Panc1 (cell line): ENCODE measurements at regions not wholly inside any gene's neighbourhood (a gene's known extent, or its start where the extent isn't known, plus 50 kb on each side); places are given as distances from the start of the nearest gene placed in this dataset.

Experiments
- ATAC-seq: fragments of 200-7000 bp; cut with Tn5 transposase; 2 replicates; pipeline ENCODE4 v1.9.1; 2020; ENCODE audit warnings: mild to moderate bottlenecking, moderate library complexity
- BruUV-seq: library from RNA; stranded (reverse); fragments of 400-500 nt; replicated peaks from 2 replicates; lab custom pipeline; 2021; lab: Mats Ljungman, UMichigan
- CTCF ChIA-PET: fragments of 300-600 bp; sonication (Branson Sonifier 250); formaldehyde crosslinking; loops from one replicate; lab custom pipeline; 2022; ENCODE audit warnings: antibody characterized with exemption; lab: Charles Lee
- POLR2A ChIA-PET: fragments of 300-600 bp; sonication (Branson Sonifier 250); formaldehyde crosslinking; loops from one replicate; lab custom pipeline; 2022; ENCODE audit warnings: antibody characterized with exemption; lab: Charles Lee
- DNase-seq: peaks from one replicate; pipeline ENCODE4 v3.0.0-alpha.2; 2010; ENCODE audit warnings: low read depth, low spot score
- H3K27ac ChIP-seq: 2 replicates; pipeline ENCODE4 v1.5.1; 2011; ENCODE audit warnings: mild to moderate bottlenecking, low read length, inconsistent platforms
- H3K27me3 ChIP-seq: fragments of 200-500 bp; sonication (Bioruptor generic); 2 replicates; pipeline ENCODE4 v1.6.0; 2014; ENCODE audit warnings: low read length, inconsistent platforms; ENCODE audit not compliant: control insufficient read depth, insufficient read depth
- H3K36me3 ChIP-seq: fragments of 200-500 bp; sonication (Bioruptor generic); 2 replicates; pipeline ENCODE4 v1.5.1; 2014; ENCODE audit warnings: inconsistent platforms, mild to moderate bottlenecking, low read length, moderate library complexity; ENCODE audit not compliant: control insufficient read depth, insufficient read depth
- H3K4me1 ChIP-seq: 2 replicates; pipeline ENCODE4 v1.5.1; 2011; ENCODE audit warnings: inconsistent platforms, mild to moderate bottlenecking, low read length, moderate library complexity; ENCODE audit not compliant: control insufficient read depth, insufficient read depth
- H3K4me3 ChIP-seq, 2 experiments: 2 replicates each; pipeline ENCODE4 v1.5.1; 2011 to 2012; ENCODE audit warnings: low read depth in 2 of 2, low read length in 2 of 2, mild to moderate bottlenecking in 2 of 2, inconsistent platforms in 1 of 2, moderate library complexity in 1 of 2
- H3K9me3 ChIP-seq: fragments of 200-500 bp; sonication (Bioruptor generic); 2 replicates; pipeline ENCODE4 v1.5.1; 2014; ENCODE audit warnings: low read depth, mild to moderate bottlenecking, inconsistent platforms, low read length, moderate library complexity; ENCODE audit not compliant: control insufficient read depth, insufficient read depth
- CTCF ChIP-seq: fragments of 450-650 bp; IDR thresholded peaks from 2 replicates; pipeline ENCODE4 v1.5.1; 2017; ENCODE audit warnings: mild to moderate bottlenecking
- POLR2AphosphoS5 ChIP-seq: IDR thresholded peaks from 2 replicates; pipeline ENCODE4 v1.6.1; 2012; ENCODE audit warnings: mild to moderate bottlenecking, low read depth, low read length, moderate library complexity
- REST ChIP-seq, 2 experiments: IDR thresholded peaks; 2 replicates each; pipeline ENCODE4 v1.6.1; 2011 to 2012; ENCODE audit warnings: low read depth in 2 of 2, control low read depth in 1 of 2, low read length in 1 of 2, mild to moderate bottlenecking in 1 of 2, moderate library complexity in 1 of 2; ENCODE audit not compliant: insufficient read depth in 1 of 2
- SIN3A ChIP-seq: IDR thresholded peaks from 2 replicates; pipeline ENCODE4 v1.6.1; 2012; ENCODE audit warnings: low read depth, mild to moderate bottlenecking, low read length, moderate library complexity, borderline replicate concordance; ENCODE audit not compliant: insufficient read depth
- TCF7L2 ChIP-seq: IDR thresholded peaks from 2 replicates; pipeline ENCODE4 v1.6.1; 2011; ENCODE audit warnings: mild to moderate bottlenecking, low read depth, low read length, inconsistent platforms
- in situ Hi-C: cut with HindIII; loops from 2 replicates; pipeline ENCODE4 v1.10.0; 2016; ENCODE audit warnings: low sequenced_read_pairs, low pct_unique_long_range_greater_than_20kb
- intact Hi-C: fragments of 100-400 bp; cut with micrococcal nuclease; formaldehyde crosslinking; loops from one replicate; pipeline ENCODE4 v1.10.0; 2022; ENCODE audit not compliant: unreplicated experiment

GRCh38 chr3:94615275-94616065 is 552.6 kb downstream of the NSUN3 start:
- in situ Hi-C loops: no loop called here
- DNase-seq (no peak), ATAC-seq (no peak)
- no peak for TF ChIP-seq REST (IDR thresholded peaks at IDR 0.05; ENCODE audit: insufficient read depth in 1 of 2, low read depth in 2 of 2, low read length in 1 of 2)
- no peak for TF ChIP-seq POLR2AphosphoS5
- TF ChIP-seq TCF7L2: no peak
- TF ChIP-seq SIN3A: no peak
- no peak for TF ChIP-seq CTCF
- CTCF ChIA-PET: no interaction called here
- Histone ChIP-seq H3K27me3 (no peaks in the 10 kb centered on the region), H3K4me3 (no peak overlapping the region), H3K27ac (no peak overlapping the region), H3K36me3 (no peaks in the 10 kb centered on the region), H3K9me3 (no peaks in the 10 kb centered on the region), H3K4me1 (no peaks in the 10 kb centered on the region)
- no TSS peak for BruUV-seq
- POLR2A ChIA-PET: no interaction called here
- intact Hi-C loops: no loop called here

GRCh38 chr3:94616833-94617232 is 554.0 kb downstream of the NSUN3 start:
- ChIA-PET CTCF (no interaction called here), POLR2A (interaction anchor here (0.6 kb wide), 1 partner anchor 341 kb away, joined by 3 read pairs; no protein-coding TSS in a partner anchor)
- TF ChIP-seq POLR2AphosphoS5 (no peak), CTCF (no peak), SIN3A (no peak), REST (IDR thresholded peaks at IDR 0.05; ENCODE audit: insufficient read depth in 1 of 2, low read depth in 2 of 2, low read length in 1 of 2) (no peak), TCF7L2 (no peak)
- DNase-seq (no peak), ATAC-seq (no peak)
- no peaks in the 10 kb centered on the region for H3K27me3 ChIP-seq
- no peak overlapping the region for H3K4me3 ChIP-seq
- intact Hi-C loops: no loop called here
- H3K9me3 ChIP-seq: no peaks in the 10 kb centered on the region
- no peak overlapping the region for H3K27ac ChIP-seq
- no peaks in the 10 kb centered on the region for H3K4me1 ChIP-seq
- no TSS peak for BruUV-seq
- in situ Hi-C loops: no loop called here
- H3K36me3 ChIP-seq: no peaks in the 10 kb centered on the region
